Gastroesophageal sphincter (tissue), 3 donors: ENCODE measurements at regions not wholly inside any gene's neighbourhood (a gene's known extent, or its start where the extent isn't known, plus 50 kb on each side); places are given as distances from the start of the nearest gene placed in this dataset.

Source experiments
- CTCF ChIP-seq, 4 experiments: fragments of 200-600 bp in 2 of 4; fragments of 450-650 bp in 2 of 4; sonication (generic) in 1 of 4; IDR thresholded peaks; one replicate each; pipeline ENCODE4 v1.5.1; 2017 to 2019; ENCODE audit warnings: antibody characterized with exemption in 4 of 4, mild to moderate bottlenecking in 2 of 4, moderate library complexity in 2 of 4
- POLR2A ChIP-seq, 2 donors: fragments of 450-650 bp; IDR thresholded peaks; one replicate each; pipeline ENCODE4 v1.6.1; 2017; ENCODE audit warnings: antibody characterized with exemption in 2 of 2, mild to moderate bottlenecking in 2 of 2, moderate library complexity in 1 of 2

- TF ChIP-seq POLR2A (IDR thresholded peaks at IDR 0.05) (no peak), CTCF (IDR thresholded peaks at IDR 0.05) (no peak)
Measured at GRCh38 chr10:29836396-29836795, 201.6 kb upstream of the SVIL start.
